Upper lobe of left lung (tissue), 6 donors: ENCODE measurements at regions not wholly inside any gene's neighbourhood (a gene's known extent, or its start where the extent isn't known, plus 50 kb on each side); places are given as distances from the start of the nearest gene placed in this dataset.

Source experiments
- ATAC-seq, 2 donors: fragments of 200-7000 bp; cut with Tn5 transposase; one replicate each; pipeline ENCODE4 v1.9.1; 2022; ENCODE audit warnings: mild to moderate bottlenecking in 2 of 2, moderate library complexity in 2 of 2; ENCODE audit not compliant: low FRiP score in 2 of 2
- DNase-seq, 2 donors: peaks; one replicate each; pipeline ENCODE4 v3.0.0-alpha.2; 2019 to 2020
- H3K27ac ChIP-seq, 4 donors: fragments of 200-600 bp; sonication (generic); one replicate each; pipeline ENCODE4 v1.5.1; 2016 to 2019
- H3K27me3 ChIP-seq, 4 donors: fragments of 200-600 bp; sonication (generic); one replicate each; pipeline ENCODE4 v1.5.1; 2017 to 2019
- H3K36me3 ChIP-seq, 4 donors: fragments of 200-600 bp; sonication (generic); one replicate each; pipeline ENCODE4 v1.5.1; 2016 to 2019
- H3K4me1 ChIP-seq, 4 donors: fragments of 200-600 bp; sonication (generic); one replicate each; pipeline ENCODE4 v1.5.1; 2018 to 2019
- H3K4me3 ChIP-seq, 4 donors: fragments of 200-600 bp; sonication (generic); one replicate each; pipeline ENCODE4 v1.5.1; 2017 to 2019; ENCODE audit warnings: mild to moderate bottlenecking in 2 of 4, moderate library complexity in 1 of 4
- H3K9me3 ChIP-seq, 4 donors: fragments of 200-600 bp; sonication (generic); one replicate each; pipeline ENCODE4 v1.5.1; 2018 to 2019
- EP300 ChIP-seq, 4 donors: sonication (generic); formaldehyde crosslinking; IDR thresholded peaks; one replicate each; pipeline ENCODE4 v1.5.1; 2017; ENCODE audit warnings: antibody characterized with exemption in 4 of 4, control low read depth in 2 of 4
- POLR2A ChIP-seq, 4 donors: fragments of 450-650 bp; IDR thresholded peaks; one replicate each; pipeline ENCODE4 v1.5.1; 2016 to 2017; ENCODE audit warnings: antibody characterized with exemption in 4 of 4, mild to moderate bottlenecking in 2 of 4
- POLR2AphosphoS5 ChIP-seq, 2 donors: sonication (generic); formaldehyde crosslinking; IDR thresholded peaks; one replicate each; pipeline ENCODE4 v1.5.1; 2017; ENCODE audit warnings: antibody characterized with exemption in 2 of 2
- WGBS, 2 donors: methylation state at CpG; one replicate each; pipeline ENCODE4 v1.1.5; 2017 to 2018; 5-methylcytosine and 5-hydroxymethylcytosine counted together
- TF ChIP-seq, protein P1 (sequence below), 6 experiments: fragments of 450-650 bp in 4 of 6; fragments of 200-600 bp in 2 of 6; sonication (generic) in 2 of 6; IDR thresholded peaks; one replicate each; pipeline ENCODE4 v1.5.1; 2016 to 2019; ENCODE audit warnings: antibody characterized with exemption in 6 of 6
- donor health status: DM: no; HTN: no; CAD: no; lungs with moderate emphysema.
- donor health status: DM: no; HTN: yes; CAD: no; lungs with severe emphysema.

DNA sequence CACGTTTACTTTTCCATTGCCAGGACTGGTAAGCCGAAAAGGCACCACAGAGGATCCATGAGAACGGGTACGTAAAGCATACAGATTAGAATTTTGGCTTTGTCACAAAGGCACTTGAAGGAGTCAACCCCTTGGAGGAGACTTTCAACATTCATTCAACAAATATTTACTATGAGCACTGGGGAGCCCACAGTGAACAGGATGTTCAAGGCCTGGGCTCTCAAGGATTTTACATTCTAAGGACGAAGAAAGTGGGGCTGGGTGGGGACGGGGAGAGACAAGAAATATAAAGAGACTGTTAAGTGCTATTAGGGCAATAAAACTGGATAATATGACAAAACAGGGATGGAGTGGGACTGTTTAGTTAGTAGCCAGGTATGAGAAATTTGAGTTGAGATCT lies 66.0 kb downstream of the KLF4 start:
- no peak overlapping the region for H3K4me3 ChIP-seq
- ATAC-seq (peak in 1 of 2 donors; percentile 54), DNase-seq (no peak)
- H3K27me3 ChIP-seq, result no peaks in the 10 kb centered on the region
- TF ChIP-seq POLR2AphosphoS5 (IDR thresholded peaks at IDR 0.05), result no peak
- H3K27ac ChIP-seq, result peak overlapping the region in 1 of 4 donors; percentile 18
- H3K4me1 ChIP-seq, result peaks cover 12 to 37% (median 18%) of the 10 kb centered on the region in 4 donors
- no peaks in the 10 kb centered on the region for H3K9me3 ChIP-seq
- no peaks in the 10 kb centered on the region for H3K36me3 ChIP-seq
- WGBS, 2 donors, result 70 to 81% methylated on average over 6 of the region's 6 CpGs

DNA sequence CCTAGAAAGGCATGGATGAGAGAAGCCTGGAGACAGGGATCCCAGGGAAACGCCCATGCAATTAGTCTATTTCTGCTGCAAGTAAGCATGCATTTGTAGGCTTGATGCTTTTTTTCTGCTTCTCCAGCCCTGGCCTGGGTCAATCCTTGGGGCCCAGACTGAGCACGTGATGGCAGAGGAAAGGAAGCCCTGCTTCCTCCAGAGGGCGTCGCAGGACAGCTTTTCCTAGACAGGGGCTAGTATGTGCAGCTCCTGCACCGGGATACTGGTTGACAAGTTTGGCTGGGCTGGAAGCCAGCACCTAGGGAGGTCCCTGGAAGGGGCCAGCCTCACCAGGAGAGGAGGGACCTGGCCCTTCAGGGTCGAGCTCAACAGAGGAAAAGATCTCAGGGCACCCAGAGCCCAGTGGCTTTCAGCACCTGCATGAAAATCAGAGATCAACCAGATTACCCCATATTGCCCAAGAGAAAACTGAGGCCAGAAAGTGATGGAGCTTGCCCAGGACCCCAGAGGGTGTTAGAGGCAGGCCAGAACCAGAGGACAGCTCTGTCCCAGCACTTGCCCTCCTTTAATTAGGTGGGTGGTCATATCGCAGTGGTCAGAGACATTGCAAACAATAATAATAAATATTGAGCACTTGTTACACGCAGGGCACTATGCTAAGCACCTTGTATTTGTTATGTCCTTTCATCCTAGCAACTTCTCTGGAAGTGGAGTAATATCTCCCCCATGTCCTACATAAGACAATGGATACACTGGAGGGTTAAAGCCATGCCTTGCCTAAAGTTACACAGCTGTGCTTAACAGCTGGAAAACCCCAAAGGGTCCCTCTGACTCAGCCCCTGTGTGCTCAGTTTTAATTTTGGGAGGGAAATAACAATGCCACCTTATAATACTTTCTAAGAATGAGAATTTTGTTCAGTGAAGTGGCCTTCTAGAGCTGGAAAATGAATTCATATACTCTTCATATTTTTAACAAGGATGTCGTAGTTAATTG lies 67.1 kb downstream of the KLF4 start:
- no peak for TF ChIP-seq POLR2A (IDR thresholded peaks at IDR 0.05)
- TF ChIP-seq, protein P1, sequence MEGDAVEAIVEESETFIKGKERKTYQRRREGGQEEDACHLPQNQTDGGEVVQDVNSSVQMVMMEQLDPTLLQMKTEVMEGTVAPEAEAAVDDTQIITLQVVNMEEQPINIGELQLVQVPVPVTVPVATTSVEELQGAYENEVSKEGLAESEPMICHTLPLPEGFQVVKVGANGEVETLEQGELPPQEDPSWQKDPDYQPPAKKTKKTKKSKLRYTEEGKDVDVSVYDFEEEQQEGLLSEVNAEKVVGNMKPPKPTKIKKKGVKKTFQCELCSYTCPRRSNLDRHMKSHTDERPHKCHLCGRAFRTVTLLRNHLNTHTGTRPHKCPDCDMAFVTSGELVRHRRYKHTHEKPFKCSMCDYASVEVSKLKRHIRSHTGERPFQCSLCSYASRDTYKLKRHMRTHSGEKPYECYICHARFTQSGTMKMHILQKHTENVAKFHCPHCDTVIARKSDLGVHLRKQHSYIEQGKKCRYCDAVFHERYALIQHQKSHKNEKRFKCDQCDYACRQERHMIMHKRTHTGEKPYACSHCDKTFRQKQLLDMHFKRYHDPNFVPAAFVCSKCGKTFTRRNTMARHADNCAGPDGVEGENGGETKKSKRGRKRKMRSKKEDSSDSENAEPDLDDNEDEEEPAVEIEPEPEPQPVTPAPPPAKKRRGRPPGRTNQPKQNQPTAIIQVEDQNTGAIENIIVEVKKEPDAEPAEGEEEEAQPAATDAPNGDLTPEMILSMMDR (IDR thresholded peaks at IDR 0.05), result peak; percentile 51 to 87 (median 74)
- 21 to 29% methylated on average over 9 of the region's 9 CpGs for WGBS, 2 donors
- peak in 1 of 2 donors; percentile 76 for DNase-seq
- Histone ChIP-seq H3K4me1 (peaks cover 12 to 37% (median 18%) of the 10 kb centered on the region in 4 donors), H3K4me3 (no peak overlapping the region), H3K27ac (no peak overlapping the region), H3K9me3 (no peaks in the 10 kb centered on the region), H3K27me3 (no peaks in the 10 kb centered on the region), H3K36me3 (no peaks in the 10 kb centered on the region)
- peak; percentile 79 to 84 for ATAC-seq

DNA sequence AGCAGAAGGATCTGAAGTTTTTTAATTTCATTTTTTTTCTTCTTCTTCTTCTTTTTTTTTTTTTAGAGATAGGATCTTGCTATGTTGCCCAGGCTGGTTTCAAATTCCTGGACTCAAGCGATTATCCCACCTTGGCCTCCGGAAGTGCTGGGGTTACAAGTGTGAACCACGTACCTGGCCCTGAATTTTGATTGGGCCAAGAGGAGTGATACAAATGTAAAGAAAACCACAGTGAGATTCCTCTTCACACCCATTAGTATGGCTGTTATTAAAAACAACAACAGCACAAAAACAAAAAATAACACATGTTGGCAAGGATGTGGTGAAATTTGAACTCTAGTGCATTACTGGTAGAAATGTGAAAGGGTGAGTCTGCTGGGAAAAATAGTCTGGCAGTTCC lies 79.1 kb downstream of the KLF4 start:
- TF ChIP-seq POLR2A (IDR thresholded peaks at IDR 0.05), result no peak
- TF ChIP-seq, protein P1 (IDR thresholded peaks at IDR 0.05), result no peak
- no peak for TF ChIP-seq EP300 (IDR thresholded peaks at IDR 0.05)
- no peak for TF ChIP-seq POLR2AphosphoS5 (IDR thresholded peaks at IDR 0.05)
- no peaks in the 10 kb centered on the region for H3K36me3 ChIP-seq
- no peaks in the 10 kb centered on the region for H3K9me3 ChIP-seq
- no peaks in the 10 kb centered on the region for H3K4me1 ChIP-seq
- ATAC-seq (no peak), DNase-seq (no peak)
- 87 to 93% methylated on average over 3 of the region's 3 CpGs for WGBS, 2 donors
- H3K27me3 ChIP-seq, result no peaks in the 10 kb centered on the region
- H3K4me3 ChIP-seq, result no peak overlapping the region
- no peak overlapping the region for H3K27ac ChIP-seq

DNA sequence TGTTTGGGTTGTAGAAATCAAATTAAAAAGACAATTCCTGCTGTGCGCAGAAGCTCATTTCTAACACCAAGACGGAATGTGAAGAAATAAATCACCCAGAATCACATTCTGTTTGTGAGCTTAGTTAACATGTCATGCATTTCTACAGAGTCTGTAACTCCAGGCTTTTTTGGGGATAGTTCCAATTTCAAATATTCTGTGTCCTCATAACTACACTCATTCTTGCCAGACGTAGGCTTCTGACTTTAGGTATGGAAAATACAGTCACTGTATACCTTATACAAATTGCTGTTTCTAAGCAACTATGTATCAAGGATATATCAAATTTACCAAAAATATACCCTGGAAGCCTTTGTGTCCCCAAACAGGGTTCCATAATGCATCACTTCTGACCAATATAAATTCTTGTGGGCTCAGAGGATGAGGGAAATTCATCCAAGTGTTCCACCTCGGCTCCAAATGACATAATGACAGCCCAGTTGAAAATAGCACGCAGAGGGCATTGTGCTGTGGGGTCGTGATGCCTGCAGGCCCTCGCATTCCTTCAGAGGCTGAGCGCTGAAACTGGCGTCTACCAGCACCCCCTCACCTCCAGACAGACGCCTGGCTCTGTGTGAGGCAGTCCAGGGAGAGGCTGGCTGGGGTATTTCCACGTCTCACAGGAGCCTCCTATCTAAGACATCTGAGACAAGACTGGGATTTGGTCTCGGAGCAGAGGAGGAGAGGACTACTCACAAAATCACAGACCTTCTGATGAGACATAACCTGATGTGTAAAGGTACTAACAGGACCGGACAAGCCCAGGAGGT lies 79.8 kb downstream of the KLF4 start:
- 74 to 77% methylated on average over 12 to 13 of the region's 13 CpGs for WGBS, 2 donors
- H3K27ac ChIP-seq, result no peak overlapping the region
- DNase-seq (no peak), ATAC-seq (no peak)
- no peaks in the 10 kb centered on the region for H3K9me3 ChIP-seq
- no peak for TF ChIP-seq EP300 (IDR thresholded peaks at IDR 0.05)
- no peak for TF ChIP-seq POLR2AphosphoS5 (IDR thresholded peaks at IDR 0.05)
- no peak for TF ChIP-seq POLR2A (IDR thresholded peaks at IDR 0.05)
- TF ChIP-seq, protein P1 (IDR thresholded peaks at IDR 0.05), result no peak
- no peaks in the 10 kb centered on the region for H3K4me1 ChIP-seq
- H3K36me3 ChIP-seq, result no peaks in the 10 kb centered on the region
- no peaks in the 10 kb centered on the region for H3K27me3 ChIP-seq
- H3K4me3 ChIP-seq, result no peak overlapping the region

DNA sequence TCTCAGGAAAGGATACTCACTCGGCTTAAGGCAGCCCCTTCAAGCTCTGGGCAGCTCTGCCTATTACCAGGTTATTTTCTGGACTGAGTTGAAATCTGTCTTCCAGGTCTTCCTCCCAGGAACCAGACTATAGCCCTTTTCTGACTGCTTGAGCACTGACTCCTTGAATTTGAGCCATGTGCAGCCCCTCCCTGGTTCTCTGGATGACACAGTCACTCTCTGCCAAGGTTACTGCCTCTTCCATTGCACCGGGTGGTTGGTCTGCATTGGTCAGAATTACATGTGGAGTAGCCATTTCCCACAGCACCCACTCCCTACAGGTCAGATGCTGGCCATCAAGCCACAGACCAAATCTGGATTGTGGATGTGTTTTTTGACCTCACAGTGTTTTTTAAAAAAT lies 81.9 kb downstream of the KLF4 start:
- Histone ChIP-seq H3K4me3 (no peak overlapping the region), H3K4me1 (no peaks in the 10 kb centered on the region), H3K36me3 (no peaks in the 10 kb centered on the region), H3K27ac (no peak overlapping the region), H3K9me3 (no peaks in the 10 kb centered on the region), H3K27me3 (no peaks in the 10 kb centered on the region)
- WGBS, 2 donors, result 52 to 56% methylated on average over 2 of the region's 2 CpGs
- DNase-seq (no peak), ATAC-seq (no peak)
- TF ChIP-seq EP300 (IDR thresholded peaks at IDR 0.05), result no peak
- TF ChIP-seq, protein P1 (IDR thresholded peaks at IDR 0.05), result no peak
- TF ChIP-seq POLR2AphosphoS5 (IDR thresholded peaks at IDR 0.05), result no peak
- no peak for TF ChIP-seq POLR2A (IDR thresholded peaks at IDR 0.05)
